Endometrial microvascular endothelial cells (primary cell): ENCODE measurements at regions not wholly inside any gene's neighbourhood (a gene's known extent, or its start where the extent isn't known, plus 50 kb on each side); places are given as distances from the start of the nearest gene placed in this dataset.

Source experiments
- in situ Hi-C: cut with HindIII; loops from 2 replicates; pipeline ENCODE4 v1.10.0; 2017; ENCODE audit warnings: low sequenced_read_pairs, low pct_unique_long_range_greater_than_20kb; ENCODE audit errors: inconsistent ontology term

- in situ Hi-C loops: no loop called here
These were observed 146.6 kb upstream of the RNF32 start for GRCh38 chr7:156493942-156494341.

DNA sequence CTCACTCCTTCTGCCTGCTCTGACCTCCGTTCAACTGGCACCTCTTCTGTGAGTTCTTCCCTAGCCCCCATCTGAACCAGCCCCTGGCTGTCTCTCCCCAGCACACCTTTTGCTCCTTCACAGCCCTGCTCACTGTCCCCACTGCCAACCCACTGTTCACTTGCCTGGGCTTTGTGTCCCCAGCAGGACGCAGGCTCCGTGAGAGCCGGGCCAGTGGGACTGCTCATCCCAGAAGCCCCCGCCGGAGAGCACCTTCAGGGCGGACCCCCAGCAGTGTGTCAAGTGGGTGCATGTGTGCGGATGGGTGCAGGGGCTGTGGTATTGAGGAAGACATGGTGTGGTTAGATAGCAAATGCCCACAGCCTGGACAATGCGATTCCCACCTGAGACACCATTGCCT lies 148.4 kb upstream of the RNF32 start:
- in situ Hi-C loops: no loop called here

GRCh38 chr7:156491435-156491834 lies 149.1 kb upstream of the RNF32 start:
- in situ Hi-C loops: no loop called here

DNA sequence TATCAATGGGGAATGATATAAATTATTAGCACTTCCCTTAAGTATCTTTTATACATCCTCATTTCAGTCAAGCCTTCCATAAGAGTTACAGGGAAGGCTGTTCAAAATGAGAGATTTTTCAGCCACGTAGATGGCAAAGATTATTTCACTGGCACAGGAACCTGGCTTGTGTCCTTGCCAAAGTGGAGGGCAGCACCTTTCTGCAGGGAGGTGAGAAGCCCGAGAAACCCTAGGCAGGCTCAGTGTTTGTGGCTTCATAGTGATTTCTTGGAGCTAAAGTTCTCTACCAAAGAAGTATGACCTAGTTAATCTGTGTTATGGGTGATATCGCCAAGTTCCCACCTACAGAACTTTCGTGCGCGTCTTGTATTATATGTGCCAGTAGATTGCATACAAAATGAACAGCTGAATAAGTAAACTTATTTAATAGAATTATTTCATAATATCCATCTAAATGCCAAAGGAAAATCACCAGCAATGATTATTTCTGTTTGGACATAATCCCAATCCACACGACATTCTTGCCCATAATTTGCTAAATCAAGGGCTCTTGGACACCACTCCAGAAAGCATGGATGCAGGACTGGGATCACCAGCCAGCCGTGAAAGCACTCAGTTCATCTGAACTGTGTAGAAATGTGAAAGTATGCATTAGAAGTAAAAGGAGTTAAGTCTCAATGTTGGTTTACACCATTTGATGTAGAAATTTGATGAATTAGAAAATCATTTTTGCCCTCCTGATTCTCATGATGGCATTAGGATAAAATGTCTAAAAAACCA lies 150.4 kb upstream of the RNF32 start:
- in situ Hi-C loops: no loop called here

DNA sequence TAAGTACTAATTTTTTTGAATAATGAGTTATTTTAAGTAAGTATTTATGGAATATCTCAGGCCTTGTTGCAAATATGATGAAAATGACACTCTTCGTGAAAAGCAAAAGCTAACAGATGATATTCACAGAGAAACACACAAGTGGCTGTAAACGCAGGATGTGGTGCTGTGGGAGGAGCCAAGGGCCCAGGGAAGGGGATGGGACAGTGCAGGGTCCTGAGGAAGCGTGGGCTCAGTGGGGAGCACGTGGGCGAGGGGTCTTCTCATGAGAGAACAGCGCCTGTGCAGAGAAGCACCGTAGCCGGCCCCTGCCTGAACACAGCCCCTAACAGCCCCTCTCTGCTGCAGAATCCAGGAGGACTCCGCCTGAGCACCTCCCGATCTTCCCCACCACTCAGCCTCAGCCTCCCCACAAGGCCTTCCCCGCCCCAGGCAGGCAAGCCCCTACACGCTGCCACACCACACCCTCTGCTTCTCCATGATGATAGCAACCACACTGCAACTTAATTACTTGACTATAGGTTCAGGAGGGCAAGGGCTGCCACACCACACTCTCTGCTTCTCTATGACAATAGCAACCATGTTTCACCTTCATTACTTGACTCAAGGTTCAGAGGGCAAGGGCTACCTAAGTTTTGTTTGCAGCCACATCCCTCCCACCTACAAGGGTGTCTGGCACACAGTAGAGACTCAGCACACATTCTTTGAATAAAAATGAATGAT lies 152.6 kb upstream of the RNF32 start:
- in situ Hi-C loops: no loop called here

DNA sequence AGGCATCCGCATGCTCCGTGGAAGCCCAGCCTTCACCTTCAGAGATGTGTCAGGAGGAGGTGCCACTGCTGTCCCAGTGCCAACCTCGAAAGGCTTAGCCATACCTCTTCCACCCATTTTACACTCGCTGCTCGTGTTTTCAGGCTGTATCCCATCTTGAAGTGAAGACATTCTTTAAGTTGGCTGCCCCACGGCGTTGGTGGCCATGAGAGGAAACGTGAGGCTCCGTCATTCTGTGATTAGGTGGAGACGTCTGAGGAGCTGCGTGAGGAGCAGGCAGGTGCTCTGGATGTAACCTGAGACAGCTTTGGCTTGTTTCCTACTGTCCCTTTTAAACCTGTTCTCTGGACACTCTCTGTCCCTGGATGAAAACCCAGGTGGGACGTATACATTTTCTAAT lies 159.9 kb upstream of the RNF32 start:
- in situ Hi-C loops: no loop called here

GRCh38 chr7:156479596-156479995 lies 161.0 kb upstream of the RNF32 start:
- in situ Hi-C loops: loop anchor here (10.0 kb wide), 1 partner anchor 665 kb away; the partner anchor contains the start of gene SHH

GRCh38 chr7:156478486-156478885 lies 162.1 kb upstream of the RNF32 start:
- in situ Hi-C loops: loop anchor here (10.0 kb wide), 1 partner anchor 664 kb away; the partner anchor contains the start of gene SHH

DNA sequence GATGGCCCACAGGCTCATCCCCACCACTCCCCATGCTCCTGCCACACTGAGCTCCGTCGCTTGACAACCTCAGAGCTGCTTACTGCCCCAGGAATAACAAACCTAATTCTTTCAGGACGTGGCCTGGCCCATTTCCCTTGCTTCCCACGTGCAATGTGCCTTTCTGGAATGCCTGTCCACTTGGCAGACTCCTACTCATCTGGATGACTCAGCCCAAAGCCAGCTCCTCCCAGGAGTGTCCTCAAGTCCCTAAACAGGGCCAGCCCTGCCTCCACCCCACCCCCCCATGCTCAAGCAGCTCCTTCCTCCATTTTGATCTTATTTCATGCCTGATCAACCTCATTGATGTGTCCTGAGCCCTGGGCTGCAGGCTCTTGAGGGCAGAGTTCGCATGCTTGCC lies 164.9 kb upstream of the RNF32 start:
- in situ Hi-C loops: loop anchor here (10.0 kb wide), 1 partner anchor 661 kb away; the partner anchor contains the start of gene SHH

DNA sequence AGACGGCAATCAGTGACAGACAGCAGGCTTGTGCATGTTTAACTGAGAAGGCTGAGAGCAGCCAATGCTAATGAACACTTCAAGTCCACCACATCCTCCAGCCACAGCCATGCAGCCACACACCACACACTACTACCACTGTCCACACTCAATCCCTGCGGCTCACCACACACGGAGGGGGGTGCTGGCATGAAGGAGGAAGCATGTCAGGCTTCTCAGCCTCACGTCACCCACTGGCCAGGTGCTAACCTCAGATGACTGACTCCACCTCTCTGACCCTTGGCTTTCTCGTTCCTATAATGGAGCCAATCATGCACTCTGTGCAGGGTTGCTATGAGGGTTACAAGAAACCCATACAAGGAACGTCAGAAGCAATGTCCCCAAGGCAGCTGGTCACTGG lies 165.4 kb upstream of the RNF32 start:
- in situ Hi-C loops: loop anchor here (10.0 kb wide), 1 partner anchor 660 kb away; the partner anchor contains the start of gene SHH

DNA sequence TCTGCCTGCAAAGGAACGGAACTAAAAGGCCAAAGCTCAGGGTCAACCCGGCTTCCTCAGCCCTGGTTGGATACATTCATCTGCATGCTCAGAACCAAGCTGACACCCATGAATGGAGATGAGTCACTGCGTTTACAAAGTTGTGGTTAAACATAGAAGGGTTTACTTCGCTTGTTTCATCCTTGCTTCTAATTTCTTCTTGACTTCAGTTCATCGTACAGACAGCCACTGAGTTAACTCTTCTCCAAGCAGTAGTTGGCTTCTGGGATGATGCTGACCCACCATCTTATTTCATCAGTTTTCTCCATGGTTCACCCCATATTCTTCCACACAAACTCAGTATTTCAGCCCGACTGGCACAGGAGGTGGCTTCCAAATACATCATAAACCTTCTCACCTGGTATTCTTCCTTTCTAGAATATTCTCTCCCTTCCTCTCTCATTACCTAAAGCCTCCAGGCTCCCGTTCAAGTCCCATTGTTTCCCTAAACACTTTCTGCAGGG lies 166.3 kb upstream of the RNF32 start:
- in situ Hi-C loops: loop anchor here (10.0 kb wide), 1 partner anchor 659 kb away; the partner anchor contains the start of gene SHH

GRCh38 chr7:156473476-156474240 lies 166.9 kb upstream of the RNF32 start:
- in situ Hi-C loops: loop anchor here (10.0 kb wide), 1 partner anchor 659 kb away; the partner anchor contains the start of gene SHH

GRCh38 chr7:156472267-156472666 lies 168.3 kb upstream of the RNF32 start:
- in situ Hi-C loops: loop anchor here (10.0 kb wide), 1 partner anchor 657 kb away; the partner anchor contains the start of gene SHH

DNA sequence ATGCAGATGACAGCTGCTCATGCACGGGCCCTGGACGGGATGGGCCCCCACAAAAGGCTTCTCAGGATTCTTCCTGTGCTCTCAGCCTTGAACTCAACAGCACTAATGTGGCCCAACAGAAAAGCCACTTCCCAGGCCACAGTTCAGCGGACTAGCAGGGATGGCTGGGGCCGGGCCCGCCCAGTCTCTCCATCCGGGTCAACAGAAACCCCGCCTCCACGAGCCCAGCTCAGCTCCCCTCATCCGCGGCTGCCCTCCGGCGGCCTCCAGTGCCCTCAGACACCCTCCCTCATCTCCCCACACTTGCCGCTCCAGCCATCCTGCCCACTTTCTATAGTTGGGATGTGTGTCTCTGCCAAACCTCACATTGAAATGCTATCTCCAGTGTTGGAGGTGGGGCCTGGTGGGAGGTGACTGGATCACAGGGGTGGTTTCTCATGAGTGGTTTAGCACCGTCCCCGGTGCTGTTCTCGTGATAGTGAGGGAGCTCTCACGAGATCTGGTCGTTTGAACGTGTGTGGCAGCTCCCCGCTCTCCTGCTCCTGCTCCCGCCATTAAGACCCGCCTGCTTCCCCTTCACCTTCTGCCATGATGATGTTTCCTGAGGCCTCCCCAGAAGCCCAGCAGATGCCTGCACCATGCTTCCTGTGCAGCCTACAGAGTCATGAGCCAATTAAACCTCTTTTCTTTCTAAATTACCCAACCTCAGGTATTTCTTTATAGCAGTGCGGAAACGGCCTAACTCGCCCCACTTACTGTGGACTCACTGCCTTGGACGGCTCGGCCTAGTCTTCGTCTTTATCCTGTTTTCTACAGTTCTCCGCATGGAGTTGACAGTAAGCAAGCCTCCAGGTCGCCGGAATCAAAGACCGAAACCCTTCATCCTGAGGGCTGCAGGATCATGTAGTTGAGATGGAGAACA lies 169.9 kb upstream of the RNF32 start:
- in situ Hi-C loops: loop anchor here (10.0 kb wide), 1 partner anchor 656 kb away; the partner anchor contains the start of gene SHH

- in situ Hi-C loops: no loop called here
These were observed 173.5 kb upstream of the RNF32 start for GRCh38 chr7:156466955-156467625.

- in situ Hi-C loops: no loop called here
These were observed 174.3 kb upstream of the RNF32 start for GRCh38 chr7:156466272-156466671.

DNA sequence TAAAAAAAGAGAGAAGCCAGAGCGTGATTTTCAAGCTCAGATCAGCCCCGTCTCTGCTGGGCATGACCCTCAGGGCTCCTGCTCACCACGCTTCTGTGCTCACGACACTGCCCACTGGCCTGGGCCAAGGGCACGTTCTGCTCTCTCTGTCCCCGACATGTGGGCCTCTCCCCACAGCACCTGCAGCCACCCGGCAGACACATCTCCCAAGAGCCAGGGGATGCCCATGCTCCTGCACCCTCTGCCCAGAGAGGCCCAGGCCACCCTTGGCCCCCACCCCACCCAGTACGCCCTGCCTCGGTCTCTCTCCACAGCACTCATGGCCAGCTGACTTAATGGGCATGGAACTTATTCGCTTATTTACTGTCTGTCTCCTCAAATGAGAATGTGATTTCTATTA lies 175.4 kb upstream of the RNF32 start:
- in situ Hi-C loops: no loop called here
